Stomach (tissue), 4 donors: ENCODE measurements at regions not wholly inside any gene's neighbourhood (a gene's known extent, or its start where the extent isn't known, plus 50 kb on each side); places are given as distances from the start of the nearest gene placed in this dataset.

Source experiments
- CTCF ChIP-seq, 7 experiments: fragments of 450-650 bp in 4 of 7; fragments of 200-600 bp in 3 of 7; sonication (generic) in 3 of 7; IDR thresholded peaks; one replicate each; pipeline ENCODE4 v1.5.1; 2016 to 2019; ENCODE audit warnings: antibody characterized with exemption in 7 of 7, control low read depth in 2 of 7, mild to moderate bottlenecking in 1 of 7
- POLR2A ChIP-seq, 4 donors: fragments of 450-650 bp; IDR thresholded peaks; one replicate each; pipeline ENCODE4 v1.6.1; 2016; ENCODE audit warnings: antibody characterized with exemption in 4 of 4, control low read depth in 2 of 4, mild to moderate bottlenecking in 1 of 4, moderate library complexity in 1 of 4

- TF ChIP-seq CTCF (IDR thresholded peaks at IDR 0.05) = no peak
- no peak for TF ChIP-seq POLR2A (IDR thresholded peaks at IDR 0.05)
Measured at GRCh38 chr20:11564491-11564890, 353.2 kb upstream of the BTBD3 start.
